H1 (cell line): ENCODE measurements at regions not wholly inside any gene's neighbourhood (a gene's known extent, or its start where the extent isn't known, plus 50 kb on each side); places are given as distances from the start of the nearest gene placed in this dataset.

Source experiments
- ATF2 ChIP-seq: IDR thresholded peaks from 2 replicates; pipeline ENCODE4 v1.6.1; 2012; ENCODE audit warnings: low read length, inconsistent platforms
- JUND ChIP-seq: IDR thresholded peaks from 2 replicates; pipeline ENCODE4 v1.6.1; 2011; ENCODE audit warnings: mild to moderate bottlenecking, improper control_type of control experiment, low read length
- YY1 ChIP-seq: IDR thresholded peaks from 2 replicates; pipeline ENCODE4 v1.6.1; 2011; ENCODE audit warnings: low read depth, mild to moderate bottlenecking, low read length
- ZNF274 ChIP-seq: IDR thresholded peaks from 2 replicates; pipeline ENCODE4 v1.7.0; 2012; ENCODE audit warnings: low read length, borderline replicate concordance; ENCODE audit errors: extremely low read depth

- no peak for TF ChIP-seq YY1
- TF ChIP-seq ZNF274, result no peak
- TF ChIP-seq JUND, result no peak
- no peak for TF ChIP-seq ATF2
Measured at GRCh38 chr12:46952880-46953483, 126.4 kb upstream of the PCED1B start (continued).
